ENCODE measurements at regions not wholly inside any gene's neighbourhood (a gene's known extent, or its start where the extent isn't known, plus 50 kb on each side); places are given as distances from the start of the nearest gene placed in this dataset.

- Mint-ChIP-seq H3K27me3 (peaks cover 60% of the 10 kb centered on the region), H3K36me3 (ENCODE audit: low read depth) (no peaks in the 10 kb centered on the region), H3K4me3 (no peak overlapping the region), H3K27ac (no peak overlapping the region), H3K4me1 (ENCODE audit: low read depth) (no peaks in the 10 kb centered on the region), H3K9me3 (no peaks in the 10 kb centered on the region)
- Histone ChIP-seq H3K9me3 (ENCODE audit: control insufficient read depth in 1 of 2, insufficient read depth in 1 of 2, low read length in 2 of 2) (peaks cover 0 to 6% of the 10 kb centered on the region in 2 experiments), H3K36me3 (ENCODE audit: insufficient read depth, low read length) (no peaks in the 10 kb centered on the region), H3K4me1 (ENCODE audit: insufficient read depth, low read length) (no peaks in the 10 kb centered on the region), H3K4me3 (ENCODE audit: low read length) (no peak overlapping the region), H3K27me3 (ENCODE audit: control insufficient read depth in 1 of 2, insufficient read depth in 2 of 2, low read length in 2 of 2) (peaks cover 3 to 8% of the 10 kb centered on the region in 2 experiments), H3K27ac (ENCODE audit: low read depth in 1 of 2, low read length in 2 of 2) (no peak overlapping the region)
- DNase-seq (no peak), ATAC-seq (ENCODE audit: poor library complexity) (no peak)
- no peak for TF ChIP-seq CTCF (IDR thresholded peaks at IDR 0.05)
- POLR2A ChIA-PET, result no interaction called here
- CTCF ChIA-PET, result no interaction called here
- intact Hi-C loops (cut with DNase I, micrococcal nuclease), result no loop called here
These were observed 151.1 kb upstream of the CAMK1G start for GRCh38 chr1:209432443-209432825.

DNA sequence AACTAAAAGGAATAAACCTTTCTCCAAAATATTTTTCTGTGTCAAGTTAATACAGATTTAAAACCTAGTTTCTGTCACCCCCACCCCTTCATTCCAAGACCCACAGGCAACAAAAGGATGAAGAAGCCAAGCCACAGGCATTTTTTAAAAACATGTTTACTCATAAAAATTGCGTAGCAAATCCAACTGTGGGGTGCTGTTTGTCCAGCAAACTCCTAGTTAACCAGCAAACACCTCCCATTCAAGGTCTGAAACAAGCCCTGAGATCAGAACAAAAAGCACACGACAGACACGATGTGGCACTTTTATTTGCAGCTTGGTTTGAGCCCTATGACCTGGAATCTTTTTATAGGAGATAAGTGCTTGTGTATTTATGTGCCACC lies 149.9 kb upstream of the CAMK1G start:
- H3K36me3 ChIP-seq (ENCODE audit: insufficient read depth, low read length), result no peaks in the 10 kb centered on the region
- Mint-ChIP-seq H3K27me3 (peaks cover 54% of the 10 kb centered on the region), H3K27ac (no peak overlapping the region), H3K36me3 (ENCODE audit: low read depth) (no peaks in the 10 kb centered on the region), H3K4me3 (no peak overlapping the region), H3K4me1 (ENCODE audit: low read depth) (no peaks in the 10 kb centered on the region), H3K9me3 (no peaks in the 10 kb centered on the region)
- ChIA-PET POLR2A (no interaction called here), CTCF (no interaction called here)
- no peak for TF ChIP-seq CTCF (IDR thresholded peaks at IDR 0.05)
- no peak overlapping the region for H3K27ac ChIP-seq (ENCODE audit: low read depth in 1 of 2, low read length in 2 of 2)
- H3K27me3 ChIP-seq (ENCODE audit: control insufficient read depth in 1 of 2, insufficient read depth in 2 of 2, low read length in 2 of 2), result peaks cover 3 to 8% of the 10 kb centered on the region in 2 experiments
- intact Hi-C loops (cut with DNase I, micrococcal nuclease), result no loop called here
- H3K4me3 ChIP-seq (ENCODE audit: low read length), result no peak overlapping the region
- DNase-seq (no peak), ATAC-seq (ENCODE audit: poor library complexity) (no peak)
- no peaks in the 10 kb centered on the region for H3K9me3 ChIP-seq (ENCODE audit: control insufficient read depth in 1 of 2, insufficient read depth in 1 of 2, low read length in 2 of 2)
- H3K4me1 ChIP-seq (ENCODE audit: insufficient read depth, low read length), result no peaks in the 10 kb centered on the region

DNA sequence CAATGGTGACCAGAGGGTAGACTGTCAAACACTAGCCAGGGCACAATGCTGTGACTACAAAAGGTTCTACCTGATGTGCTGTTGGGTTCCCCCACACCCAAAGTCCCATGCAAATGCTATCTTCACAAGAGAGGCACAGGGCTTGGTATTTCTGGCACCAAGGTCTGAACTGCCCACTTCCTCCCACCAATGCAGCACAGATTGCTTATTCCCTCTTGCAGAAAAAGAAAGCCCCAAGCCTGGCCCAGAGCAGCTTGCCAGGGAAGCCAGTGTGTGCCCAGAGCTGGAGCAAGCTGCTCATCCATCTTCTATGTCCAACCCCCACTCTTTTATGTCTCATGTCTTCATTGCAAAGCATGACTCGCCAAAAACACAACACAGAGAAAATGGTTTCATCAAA lies 149.4 kb upstream of the CAMK1G start:
- Mint-ChIP-seq H3K4me1 (ENCODE audit: low read depth) (no peaks in the 10 kb centered on the region), H3K27ac (no peak overlapping the region), H3K4me3 (no peak overlapping the region), H3K36me3 (ENCODE audit: low read depth) (no peaks in the 10 kb centered on the region), H3K9me3 (no peaks in the 10 kb centered on the region), H3K27me3 (peaks cover 53% of the 10 kb centered on the region)
- CTCF ChIA-PET, result no interaction called here
- Histone ChIP-seq H3K9me3 (ENCODE audit: control insufficient read depth in 1 of 2, insufficient read depth in 1 of 2, low read length in 2 of 2) (no peaks in the 10 kb centered on the region), H3K4me3 (ENCODE audit: low read length) (no peak overlapping the region), H3K36me3 (ENCODE audit: insufficient read depth, low read length) (no peaks in the 10 kb centered on the region), H3K27ac (ENCODE audit: low read depth in 1 of 2, low read length in 2 of 2) (no peak overlapping the region), H3K27me3 (ENCODE audit: control insufficient read depth in 1 of 2, insufficient read depth in 2 of 2, low read length in 2 of 2) (peaks cover 3 to 8% of the 10 kb centered on the region in 2 experiments), H3K4me1 (ENCODE audit: insufficient read depth, low read length) (no peaks in the 10 kb centered on the region)
- intact Hi-C loops (cut with DNase I, micrococcal nuclease), result no loop called here
- POLR2A ChIA-PET, result no interaction called here
- ATAC-seq (ENCODE audit: poor library complexity), result no peak
- TF ChIP-seq CTCF (IDR thresholded peaks at IDR 0.05), result no peak
- DNase-seq, result no peak
